Peyer's patch (tissue), 4 donors: ENCODE measurements at regions not wholly inside any gene's neighbourhood (a gene's known extent, or its start where the extent isn't known, plus 50 kb on each side); places are given as distances from the start of the nearest gene placed in this dataset.
"Not testable (repeated sequence)": the region's sequence is repeated elsewhere in the genome, so short reads cannot be mapped to it uniquely, and the experiment has no call there.

Experiments
- CTCF ChIP-seq, 6 experiments: fragments of 450-650 bp in 4 of 6; fragments of 200-600 bp in 2 of 6; sonication (generic) in 1 of 6; IDR thresholded peaks; one replicate each; pipeline ENCODE4 v1.5.1; 2017 to 2019; ENCODE audit warnings: antibody characterized with exemption in 6 of 6, mild to moderate bottlenecking in 3 of 6, moderate library complexity in 1 of 6
- POLR2A ChIP-seq, 2 donors: fragments of 450-650 bp; IDR thresholded peaks; one replicate each; pipeline ENCODE4 v1.5.1; 2017; ENCODE audit warnings: antibody characterized with exemption in 2 of 2, mild to moderate bottlenecking in 2 of 2, moderate library complexity in 2 of 2

- TF ChIP-seq CTCF, POLR2A (IDR thresholded peaks at IDR 0.05): not testable (repeated sequence)
Observed at GRCh38 chr9:97105220-97105619, 66.3 kb upstream of the CTSV start.
